GM23248 (cell line): ENCODE measurements at regions not wholly inside any gene's neighbourhood (a gene's known extent, or its start where the extent isn't known, plus 50 kb on each side); places are given as distances from the start of the nearest gene placed in this dataset.
A peak's percentile ranks its signal among the peaks of the same experiment; 100 is the strongest.
"Not testable (repeated sequence)": the region's sequence is repeated elsewhere in the genome, so short reads cannot be mapped to it uniquely, and the experiment has no call there.

Source experiments
- DNase-seq: peaks from one replicate; pipeline ENCODE4 v3.0.0-alpha.2; 2015
- H2AFZ ChIP-seq: fragments of 200-600 bp; sonication (generic); 2 replicates; pipeline ENCODE4 v1.6.1; 2016; ENCODE audit warnings: antibody characterized with exemption
- H3F3A ChIP-seq: fragments of 200-600 bp; sonication (generic); 2 replicates; pipeline ENCODE4 v1.6.1; 2016; ENCODE audit warnings: mild to moderate bottlenecking, antibody characterized with exemption, mixed run types; ENCODE audit not compliant: insufficient read depth
- H3K27ac ChIP-seq: fragments of 200-600 bp; sonication (generic); 2 replicates; pipeline ENCODE4 v1.5.1; 2016; ENCODE audit warnings: mild to moderate bottlenecking
- H3K27me3 ChIP-seq: fragments of 200-600 bp; sonication (generic); replicated peaks from 2 replicates; pipeline ENCODE4 v1.6.1; 2016; ENCODE audit warnings: mild to moderate bottlenecking; ENCODE audit not compliant: insufficient read depth
- H3K36me3 ChIP-seq: fragments of 200-600 bp; sonication (generic); 2 replicates; pipeline ENCODE4 v1.6.1; 2016; ENCODE audit warnings: low read depth, mild to moderate bottlenecking
- H3K4me1 ChIP-seq: fragments of 200-600 bp; sonication (generic); 2 replicates; pipeline ENCODE4 v1.6.1; 2016; ENCODE audit warnings: mild to moderate bottlenecking; ENCODE audit not compliant: insufficient read depth
- H3K4me2 ChIP-seq: fragments of 200-600 bp; sonication (generic); one replicate; pipeline ENCODE4 v1.6.1; 2016; ENCODE audit warnings: mild to moderate bottlenecking; ENCODE audit not compliant: unreplicated experiment
- H3K4me3 ChIP-seq: fragments of 200-600 bp; sonication (generic); 2 replicates; pipeline ENCODE4 v1.5.1; 2016; ENCODE audit warnings: mild to moderate bottlenecking
- H3K79me2 ChIP-seq: fragments of 200-600 bp; sonication (generic); 2 replicates; pipeline ENCODE4 v1.6.1; 2016; ENCODE audit warnings: mild to moderate bottlenecking; ENCODE audit not compliant: insufficient read depth
- H3K9ac ChIP-seq: fragments of 200-600 bp; sonication (generic); 2 replicates; pipeline ENCODE4 v1.6.1; 2016; ENCODE audit warnings: mild to moderate bottlenecking
- H3K9me2 ChIP-seq: fragments of 200-600 bp; sonication (generic); 2 replicates; pipeline ENCODE4 v1.6.1; 2016; ENCODE audit warnings: mixed run types, mild to moderate bottlenecking, moderate library complexity; ENCODE audit not compliant: insufficient read depth
- H3K9me3 ChIP-seq: fragments of 200-600 bp; sonication (generic); one replicate; pipeline ENCODE4 v1.6.1; 2017; ENCODE audit warnings: low read depth
- H4K20me1 ChIP-seq: fragments of 200-600 bp; sonication (generic); 2 replicates; pipeline ENCODE4 v1.6.0; 2016; ENCODE audit not compliant: insufficient read depth
- EZH2 ChIP-seq: fragments of 200-600 bp; sonication (generic); IDR thresholded peaks from 2 replicates; pipeline ENCODE4 v1.6.1; 2018; ENCODE audit warnings: antibody characterized with exemption, mild to moderate bottlenecking; ENCODE audit not compliant: insufficient read depth, poor library complexity, severe bottlenecking
- EZH2phosphoT487 ChIP-seq: fragments of 200-600 bp; sonication (generic); IDR thresholded peaks from 2 replicates; pipeline ENCODE4 v1.6.1; 2018; ENCODE audit warnings: antibody characterized with exemption, moderate library complexity, mild to moderate bottlenecking, low read depth; ENCODE audit not compliant: insufficient read depth
- WGBS, 2 experiments: methylation state at CpG; one replicate each; pipeline ENCODE4 v1.1.6; 2015 to 2017; ENCODE audit warnings: low lambda C conversion rate in 2 of 2, low coverage in 1 of 2; ENCODE audit errors: missing lambda C conversion rate in 2 of 2; 5-methylcytosine and 5-hydroxymethylcytosine counted together
- in situ Hi-C: fragments of 300-500 bp; cut with MboI; formaldehyde crosslinking; loops from 2 replicates; pipeline ENCODE4 v1.15.0; 2020

DNA sequence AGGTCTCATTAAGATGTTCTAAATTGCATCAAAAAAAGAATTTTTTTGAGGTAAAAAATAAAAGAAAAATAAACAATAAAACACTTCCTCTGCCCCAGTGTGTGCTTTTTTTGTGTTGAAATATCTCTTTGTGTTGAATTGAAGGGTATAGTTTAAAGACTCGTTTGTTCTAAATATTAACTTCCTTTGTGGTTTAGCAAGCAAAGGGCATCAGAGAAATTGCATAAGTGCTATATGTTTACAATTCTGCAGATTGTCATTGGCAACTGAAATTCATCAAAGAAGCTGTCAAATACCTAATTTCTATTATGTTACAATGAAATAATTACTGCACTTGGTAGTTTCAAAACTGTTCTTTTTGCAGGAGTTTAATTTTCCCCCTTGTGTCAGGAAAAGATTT is 260.5 kb downstream of the DKK2 start:
- Histone ChIP-seq H3K9me2 (no peaks in the 10 kb centered on the region), H3K9ac (no peak overlapping the region), H2AFZ (no peak overlapping the region), H3K4me2 (no peak overlapping the region), H3K4me3 (no peak overlapping the region), H3K9me3 (no peaks in the 10 kb centered on the region), H3K4me1 (peaks cover 21% of the 10 kb centered on the region), H3K36me3 (no peaks in the 10 kb centered on the region), H3K27me3 (no peaks in the 10 kb centered on the region), H4K20me1 (no peaks in the 10 kb centered on the region), H3K79me2 (no peaks in the 10 kb centered on the region), H3F3A (peaks cover 17% of the 10 kb centered on the region), H3K27ac (no peak overlapping the region)
- TF ChIP-seq EZH2phosphoT487 (no peak), EZH2 (no peak)
- 43 to 55% methylated on average over 1 of the region's 1 CpG for WGBS, 2 experiments
- in situ Hi-C loops: no loop called here
- DNase-seq: no peak

GRCh38 chr4:106774055-106774454 is 262.1 kb downstream of the DKK2 start:
- H3K27me3 ChIP-seq, H3K27ac ChIP-seq, H3K9me3 ChIP-seq, H3K9me2 ChIP-seq, H3K9ac ChIP-seq, H4K20me1 ChIP-seq, H3K4me2 ChIP-seq, DNase-seq, H3K79me2 ChIP-seq, H2AFZ ChIP-seq, in situ Hi-C loops, H3K36me3 ChIP-seq, H3K4me3 ChIP-seq: not testable (repeated sequence)
- 63 to 70% methylated on average over 1 of the region's 1 CpG for WGBS, 2 experiments
- Histone ChIP-seq H3K4me1 (peaks cover 21% of the 10 kb centered on the region), H3F3A (peaks cover 17% of the 10 kb centered on the region)

- H4K20me1 ChIP-seq: no peaks in the 10 kb centered on the region
- H3K4me1 ChIP-seq: peaks cover 21% of the 10 kb centered on the region
- TF ChIP-seq EZH2phosphoT487 (0 out of 2 replicates have a peak, but pooled peaks have one; percentile 48), EZH2 (no peak)
- peak overlapping the region; percentile 49 for H2AFZ ChIP-seq
- H3F3A ChIP-seq: peaks cover 17% of the 10 kb centered on the region
- no peaks in the 10 kb centered on the region for H3K36me3 ChIP-seq
- no peak overlapping the region for H3K9ac ChIP-seq
- no peaks in the 10 kb centered on the region for H3K27me3 ChIP-seq
- H3K4me3 ChIP-seq: no peak overlapping the region
- peak overlapping the region; percentile 13 for H3K4me2 ChIP-seq
- peak; percentile 72 for DNase-seq
- H3K9me3 ChIP-seq: no peaks in the 10 kb centered on the region
- 100% methylated on average over 1 of the region's 1 CpG for WGBS, 2 experiments
- H3K9me2 ChIP-seq: no peaks in the 10 kb centered on the region
- peak overlapping the region; percentile 60 for H3K27ac ChIP-seq
- in situ Hi-C loops: no loop called here
- H3K79me2 ChIP-seq: no peaks in the 10 kb centered on the region
These were observed 262.8 kb downstream of the DKK2 start for GRCh38 chr4:106773076-106773905.

DNA sequence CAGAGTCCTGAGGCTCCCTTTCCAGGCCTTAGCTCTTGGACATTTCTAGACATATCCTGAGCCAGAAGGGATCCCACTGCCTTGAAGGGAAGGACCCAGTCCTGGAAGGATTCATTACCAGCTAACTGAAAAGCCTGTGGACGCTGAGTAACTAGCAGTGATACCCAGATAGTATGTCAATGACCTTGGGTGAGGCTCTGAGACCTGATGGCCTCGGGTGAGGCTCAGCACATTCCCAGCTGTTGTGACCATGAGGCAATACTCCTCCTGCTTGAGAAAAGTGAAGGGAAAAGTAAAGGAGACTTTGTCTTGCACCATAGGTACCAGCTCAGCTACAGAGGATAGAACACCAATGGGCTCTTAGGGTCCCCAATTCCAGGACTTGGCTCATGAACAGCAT is 268.1 kb downstream of the DKK2 start:
- H3K4me2 ChIP-seq: no peak overlapping the region
- WGBS, 2 experiments: 56% methylated on average over 2 of the region's 2 CpGs

More for the DNA sequence above, 268.1 kb downstream of the DKK2 start:
- H3K9me2 ChIP-seq: no peaks in the 10 kb centered on the region
- no peaks in the 10 kb centered on the region for H3K36me3 ChIP-seq
- H3K9me3 ChIP-seq: no peaks in the 10 kb centered on the region
- peaks cover 37% of the 10 kb centered on the region for H3K4me1 ChIP-seq
- no peak overlapping the region for H2AFZ ChIP-seq
- H4K20me1 ChIP-seq: no peaks in the 10 kb centered on the region
- H3K4me3 ChIP-seq: no peak overlapping the region
- in situ Hi-C loops: no loop called here
- no peaks in the 10 kb centered on the region for H3K79me2 ChIP-seq
- TF ChIP-seq EZH2 (no peak), EZH2phosphoT487 (no peak)
- H3K9ac ChIP-seq: no peak overlapping the region
- no peaks in the 10 kb centered on the region for H3K27me3 ChIP-seq
- H3K27ac ChIP-seq: no peak overlapping the region
- no peak for DNase-seq
- H3F3A ChIP-seq: peaks cover 7% of the 10 kb centered on the region
